Fibroblast of lung (primary cell): ENCODE measurements at regions not wholly inside any gene's neighbourhood (a gene's known extent, or its start where the extent isn't known, plus 50 kb on each side); places are given as distances from the start of the nearest gene placed in this dataset.

ENCODE experiments used
- DNase-seq, 2 donors: peaks; one replicate each; pipeline versions ENCODE4 v3.0.0 to v3.0.0-alpha.2; 2010; ENCODE audit warnings: low read depth in 2 of 2
- H2AFZ ChIP-seq: 2 replicates; pipeline ENCODE4 v1.5.1; 2012; ENCODE audit warnings: low read length, control low read depth, inconsistent platforms
- H3K27ac ChIP-seq: 2 replicates; pipeline ENCODE4 v1.5.1; 2011; ENCODE audit warnings: low read length, control low read depth; ENCODE audit not compliant: insufficient read depth
- H3K27me3 ChIP-seq: 2 replicates; pipeline ENCODE4 v1.5.1; 2011; ENCODE audit warnings: mild to moderate bottlenecking, low read length; ENCODE audit not compliant: control insufficient read depth, insufficient read depth
- H3K36me3 ChIP-seq: 2 replicates; pipeline ENCODE4 v1.5.1; 2011; ENCODE audit warnings: low read length; ENCODE audit not compliant: control insufficient read depth, insufficient read depth
- H3K4me1 ChIP-seq: 2 replicates; pipeline ENCODE4 v1.5.1; 2011; ENCODE audit warnings: low read length; ENCODE audit not compliant: control insufficient read depth, insufficient read depth; ENCODE audit errors: extremely low read depth
- H3K4me2 ChIP-seq: 2 replicates; pipeline ENCODE4 v1.5.1; 2011; ENCODE audit warnings: low read length, control low read depth; ENCODE audit not compliant: insufficient read depth; ENCODE audit errors: extremely low read depth
- H3K4me3 ChIP-seq, 4 experiments: fragments of 200-600 bp in 1 of 4; sonication (generic) in 1 of 4; replicated peaks in 1 of 4; 2 replicates each; pipeline ENCODE4 v1.5.1; 2011 to 2016; ENCODE audit warnings: low read length in 4 of 4, low read depth in 3 of 4, mild to moderate bottlenecking in 3 of 4, control low read depth in 2 of 4, inconsistent platforms in 1 of 4, mixed read lengths in 1 of 4; ENCODE audit not compliant: insufficient read depth in 1 of 4; ENCODE audit errors: control extremely low read depth in 1 of 4
- H3K79me2 ChIP-seq: 2 replicates; pipeline ENCODE4 v1.5.1; 2012; ENCODE audit warnings: mild to moderate bottlenecking, low read length, inconsistent platforms; ENCODE audit not compliant: control insufficient read depth, insufficient read depth
- H3K9ac ChIP-seq: 2 replicates; pipeline ENCODE4 v1.5.1; 2011; ENCODE audit warnings: mild to moderate bottlenecking, low read length, control low read depth; ENCODE audit not compliant: insufficient read depth
- H3K9me3 ChIP-seq: 2 replicates; pipeline ENCODE4 v1.5.1; 2012; ENCODE audit warnings: low read depth, low read length; ENCODE audit not compliant: control insufficient read depth, insufficient read depth
- H4K20me1 ChIP-seq: 2 replicates; pipeline ENCODE4 v1.5.1; 2011; ENCODE audit warnings: low read length; ENCODE audit not compliant: control insufficient read depth, insufficient read depth; ENCODE audit errors: extremely low read depth
- EZH2 ChIP-seq: IDR thresholded peaks from 2 replicates; pipeline ENCODE4 v1.5.1; 2012; ENCODE audit warnings: low read length, control low read depth, mild to moderate bottlenecking; ENCODE audit errors: missing control alignments
- TF ChIP-seq, protein P1 (sequence below), 2 donors: IDR thresholded peaks in 1 of 2; conservative IDR thresholded peaks in 1 of 2; 1 replicate in 1 of 2; 2 replicates in 1 of 2; pipeline ENCODE4 v1.5.1; 2011 to 2012; ENCODE audit warnings: low read length in 2 of 2, control low read depth in 1 of 2, inconsistent platforms in 1 of 2, low read depth in 1 of 2, mild to moderate bottlenecking in 1 of 2

DNA sequence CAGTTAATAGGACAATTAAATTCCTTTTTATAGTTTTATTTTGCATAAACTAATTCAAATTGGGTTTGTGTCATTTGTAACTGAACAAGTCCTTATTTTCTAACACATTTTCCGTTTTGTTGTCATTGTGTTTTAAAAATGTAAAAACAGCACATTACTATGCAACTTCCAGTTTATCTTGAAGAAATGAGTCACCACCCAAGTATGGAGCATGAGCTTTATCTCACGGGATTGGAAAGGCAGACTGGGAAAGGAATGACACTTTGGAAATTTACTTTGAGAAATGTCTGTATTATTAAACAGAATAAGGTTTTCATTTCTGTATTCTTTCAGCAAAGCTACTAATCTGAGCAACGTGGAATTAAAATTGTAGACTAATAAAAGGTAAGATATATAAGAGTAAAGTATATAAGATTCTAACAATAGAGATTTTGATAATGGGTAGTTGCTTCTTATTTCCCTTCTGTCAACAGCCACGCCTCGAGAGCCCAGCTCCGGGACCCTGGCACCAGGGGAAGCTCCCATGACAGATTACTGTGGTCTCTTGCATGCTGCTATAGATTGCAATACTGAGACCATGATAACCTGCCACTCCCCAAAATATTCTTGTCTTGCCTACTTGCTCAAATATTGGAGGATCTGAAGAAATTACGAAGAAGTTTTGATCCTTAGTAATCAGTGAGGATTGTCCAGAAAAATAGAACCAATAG lies 433.1 kb downstream of the CHSY3 start:
- no peak for TF ChIP-seq EZH2
- TF ChIP-seq, protein P1, sequence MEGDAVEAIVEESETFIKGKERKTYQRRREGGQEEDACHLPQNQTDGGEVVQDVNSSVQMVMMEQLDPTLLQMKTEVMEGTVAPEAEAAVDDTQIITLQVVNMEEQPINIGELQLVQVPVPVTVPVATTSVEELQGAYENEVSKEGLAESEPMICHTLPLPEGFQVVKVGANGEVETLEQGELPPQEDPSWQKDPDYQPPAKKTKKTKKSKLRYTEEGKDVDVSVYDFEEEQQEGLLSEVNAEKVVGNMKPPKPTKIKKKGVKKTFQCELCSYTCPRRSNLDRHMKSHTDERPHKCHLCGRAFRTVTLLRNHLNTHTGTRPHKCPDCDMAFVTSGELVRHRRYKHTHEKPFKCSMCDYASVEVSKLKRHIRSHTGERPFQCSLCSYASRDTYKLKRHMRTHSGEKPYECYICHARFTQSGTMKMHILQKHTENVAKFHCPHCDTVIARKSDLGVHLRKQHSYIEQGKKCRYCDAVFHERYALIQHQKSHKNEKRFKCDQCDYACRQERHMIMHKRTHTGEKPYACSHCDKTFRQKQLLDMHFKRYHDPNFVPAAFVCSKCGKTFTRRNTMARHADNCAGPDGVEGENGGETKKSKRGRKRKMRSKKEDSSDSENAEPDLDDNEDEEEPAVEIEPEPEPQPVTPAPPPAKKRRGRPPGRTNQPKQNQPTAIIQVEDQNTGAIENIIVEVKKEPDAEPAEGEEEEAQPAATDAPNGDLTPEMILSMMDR (conservative IDR thresholded peaks at IDR 0.05 in 1 of 2, IDR thresholded peaks at IDR 0.05 in 1 of 2; ENCODE audit: low read depth in 1 of 2, low read length in 2 of 2) = no peak
- Histone ChIP-seq H3K4me3 (no peak overlapping the region), H3K9me3 (no peaks in the 10 kb centered on the region), H3K4me2 (no peak overlapping the region), H3K79me2 (no peaks in the 10 kb centered on the region), H3K4me1 (no peaks in the 10 kb centered on the region), H4K20me1 (no peaks in the 10 kb centered on the region), H2AFZ (no peak overlapping the region), H3K27me3 (no peaks in the 10 kb centered on the region), H3K27ac (no peak overlapping the region), H3K9ac (no peak overlapping the region), H3K36me3 (no peaks in the 10 kb centered on the region)
- DNase-seq = peak; percentile 59 to 84

DNA sequence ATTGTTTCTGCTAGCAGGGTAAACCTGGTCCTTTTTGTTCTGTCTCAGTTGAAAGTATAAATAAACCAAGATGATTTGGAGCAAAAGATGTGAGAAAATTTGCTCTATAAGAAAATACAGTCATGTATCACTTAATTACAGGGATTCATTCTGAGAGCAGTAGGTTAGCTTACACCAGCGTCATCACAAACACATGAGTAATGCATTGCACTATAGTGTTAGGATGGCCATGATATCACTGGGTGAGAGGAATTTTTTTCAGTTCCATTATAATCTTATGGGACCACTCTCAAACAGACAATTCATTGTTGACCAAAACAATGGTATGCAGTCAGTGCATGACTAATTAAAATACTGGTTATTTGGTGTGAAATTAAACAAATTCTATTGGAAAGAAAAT lies 430.9 kb downstream of the CHSY3 start:
- no peak overlapping the region for H3K9ac ChIP-seq
- no peaks in the 10 kb centered on the region for H3K9me3 ChIP-seq
- TF ChIP-seq EZH2 = no peak
- TF ChIP-seq, protein P1 (conservative IDR thresholded peaks at IDR 0.05 in 1 of 2, IDR thresholded peaks at IDR 0.05 in 1 of 2; ENCODE audit: low read depth in 1 of 2, low read length in 2 of 2) = no peak
- H3K27me3 ChIP-seq = no peaks in the 10 kb centered on the region
- H3K4me1 ChIP-seq = no peaks in the 10 kb centered on the region
- H3K4me2 ChIP-seq = no peak overlapping the region
- no peak overlapping the region for H2AFZ ChIP-seq
- H4K20me1 ChIP-seq = no peaks in the 10 kb centered on the region
- no peaks in the 10 kb centered on the region for H3K36me3 ChIP-seq
- no peak overlapping the region for H3K27ac ChIP-seq
- H3K79me2 ChIP-seq = no peaks in the 10 kb centered on the region
- peak; percentile 14 to 49 for DNase-seq
- H3K4me3 ChIP-seq = no peak overlapping the region

DNA sequence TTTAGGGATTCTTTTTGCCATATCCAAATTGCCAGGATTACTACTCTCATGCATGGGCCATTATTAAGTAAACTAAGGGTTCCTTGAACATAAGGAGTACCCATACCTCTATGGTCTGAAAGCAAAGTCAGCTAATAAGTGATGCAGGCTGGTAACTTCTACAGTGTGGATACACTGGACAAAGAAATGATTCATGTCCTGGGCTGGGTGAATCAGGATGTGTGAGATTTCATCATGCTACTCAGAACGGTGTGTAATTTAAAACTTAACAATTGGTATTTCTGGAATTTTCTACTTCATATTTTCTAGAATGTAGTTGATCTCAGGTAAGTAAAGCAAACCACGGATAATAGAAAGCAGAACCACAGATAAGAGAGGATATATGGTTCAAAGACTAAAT lies 428.8 kb downstream of the CHSY3 start:
- H2AFZ ChIP-seq = no peak overlapping the region
- TF ChIP-seq, protein P1 (conservative IDR thresholded peaks at IDR 0.05 in 1 of 2, IDR thresholded peaks at IDR 0.05 in 1 of 2; ENCODE audit: low read depth in 1 of 2, low read length in 2 of 2) = no peak
- TF ChIP-seq EZH2 = no peak
- no peaks in the 10 kb centered on the region for H3K27me3 ChIP-seq
- no peaks in the 10 kb centered on the region for H3K4me1 ChIP-seq
- H3K9ac ChIP-seq = no peak overlapping the region
- H4K20me1 ChIP-seq = no peaks in the 10 kb centered on the region
- H3K4me3 ChIP-seq = no peak overlapping the region
- no peaks in the 10 kb centered on the region for H3K9me3 ChIP-seq
- no peaks in the 10 kb centered on the region for H3K36me3 ChIP-seq
- no peak overlapping the region for H3K27ac ChIP-seq
- DNase-seq = peak; percentile 26 to 80
- no peaks in the 10 kb centered on the region for H3K79me2 ChIP-seq
- H3K4me2 ChIP-seq = no peak overlapping the region
